NCI-H2196 (cell line): ENCODE measurements at regions not wholly inside any gene's neighbourhood (a gene's known extent, or its start where the extent isn't known, plus 50 kb on each side); places are given as distances from the start of the nearest gene placed in this dataset.
"Not testable (repeated sequence)": the region's sequence is repeated elsewhere in the genome, so short reads cannot be mapped to it uniquely, and the experiment has no call there.

ENCODE experiments used
- DNase-seq: peaks from one replicate; lab custom pipeline; 2025; ENCODE audit not compliant: unreplicated experiment; lab: John Stamatoyannopoulos, UW

GRCh38 chr6:81875782-81876293 is 123.4 kb upstream of the TENT5A start:
- no peak for DNase-seq

- DNase-seq, result not testable (repeated sequence)
Measured at GRCh38 chr6:81869749-81870508, 117.4 kb upstream of the TENT5A start.

- DNase-seq, result no peak
Measured at GRCh38 chr6:81865712-81866111, 113.2 kb upstream of the TENT5A start.

- DNase-seq, result no peak
Measured at GRCh38 chr6:81864124-81864523, 111.6 kb upstream of the TENT5A start.

GRCh38 chr6:81863123-81863522 is 110.6 kb upstream of the TENT5A start:
- no peak for DNase-seq

GRCh38 chr6:81861281-81861680 is 108.8 kb upstream of the TENT5A start:
- DNase-seq, result no peak

- peak; percentile 11 for DNase-seq
Measured at GRCh38 chr6:81859884-81860283, 107.4 kb upstream of the TENT5A start.

- no peak for DNase-seq
Measured at GRCh38 chr6:81857812-81858211, 105.3 kb upstream of the TENT5A start.

- no peak for DNase-seq
Measured at GRCh38 chr6:81856872-81857271, 104.4 kb upstream of the TENT5A start.

GRCh38 chr6:81854474-81854873 is 102.0 kb upstream of the TENT5A start:
- no peak for DNase-seq

- no peak for DNase-seq
Measured at GRCh38 chr6:81853975-81854374, 101.5 kb upstream of the TENT5A start.

- no peak for DNase-seq
Measured at GRCh38 chr6:81849248-81849647, 96.8 kb upstream of the TENT5A start.

GRCh38 chr6:81847866-81848265 is 95.4 kb upstream of the TENT5A start:
- no peak for DNase-seq

GRCh38 chr6:81844686-81845085 is 92.2 kb upstream of the TENT5A start:
- no peak for DNase-seq

- no peak for DNase-seq
Measured at GRCh38 chr6:81843302-81843701, 90.8 kb upstream of the TENT5A start.

GRCh38 chr6:81842254-81842653 is 89.8 kb upstream of the TENT5A start:
- no peak for DNase-seq

GRCh38 chr6:81838724-81839426 is 86.4 kb upstream of the TENT5A start:
- no peak for DNase-seq

- peak; percentile 29 for DNase-seq
Measured at GRCh38 chr6:81838031-81838430, 85.5 kb upstream of the TENT5A start.

GRCh38 chr6:81834141-81834681 is 81.7 kb upstream of the TENT5A start:
- no peak for DNase-seq

GRCh38 chr6:81832304-81832703 is 79.8 kb upstream of the TENT5A start:
- DNase-seq, result no peak

GRCh38 chr6:81831274-81831673 is 78.8 kb upstream of the TENT5A start:
- DNase-seq, result no peak

GRCh38 chr6:81826784-81827183 is 74.3 kb upstream of the TENT5A start:
- DNase-seq, result no peak
